Glutamatergic neuron (in vitro differentiated cells): ENCODE measurements at regions not wholly inside any gene's neighbourhood (a gene's known extent, or its start where the extent isn't known, plus 50 kb on each side); places are given as distances from the start of the nearest gene placed in this dataset.

Experiments used
- DNase-seq: peaks from one replicate; pipeline ENCODE4 v3.0.0; 2022
- H3K27ac Mint-ChIP-seq: one replicate; pipeline ENCODE4 v1.8.0; 2020; ENCODE audit warnings: mild to moderate bottlenecking, mixed read lengths, inconsistent platforms; ENCODE audit not compliant: unreplicated experiment
- H3K27me3 Mint-ChIP-seq: one replicate; pipeline ENCODE4 v1.8.0; 2020; ENCODE audit warnings: mild to moderate bottlenecking, moderate library complexity, mixed read lengths, inconsistent platforms; ENCODE audit not compliant: unreplicated experiment
- H3K36me3 Mint-ChIP-seq: one replicate; pipeline ENCODE4 v1.8.0; 2020; ENCODE audit warnings: mild to moderate bottlenecking, mixed read lengths, inconsistent platforms; ENCODE audit not compliant: unreplicated experiment
- H3K4me1 Mint-ChIP-seq: one replicate; pipeline ENCODE4 v1.8.0; 2020; ENCODE audit warnings: mild to moderate bottlenecking, low read depth, mixed read lengths, inconsistent platforms; ENCODE audit not compliant: unreplicated experiment
- H3K4me3 Mint-ChIP-seq: one replicate; pipeline ENCODE4 v1.8.0; 2020; ENCODE audit warnings: mild to moderate bottlenecking, mixed read lengths, inconsistent platforms; ENCODE audit not compliant: unreplicated experiment
- H3K9me3 Mint-ChIP-seq: one replicate; pipeline ENCODE4 v1.8.0; 2020; ENCODE audit warnings: mild to moderate bottlenecking, moderate library complexity, mixed read lengths, inconsistent platforms; ENCODE audit not compliant: unreplicated experiment
- TF ChIP-seq, protein P1 (sequence below): fragments of 200-600 bp; sonication (generic); IDR thresholded peaks from one replicate; pipeline ENCODE4 v1.5.0; 2021; ENCODE audit not compliant: partially characterized antibody, unreplicated experiment

DNA sequence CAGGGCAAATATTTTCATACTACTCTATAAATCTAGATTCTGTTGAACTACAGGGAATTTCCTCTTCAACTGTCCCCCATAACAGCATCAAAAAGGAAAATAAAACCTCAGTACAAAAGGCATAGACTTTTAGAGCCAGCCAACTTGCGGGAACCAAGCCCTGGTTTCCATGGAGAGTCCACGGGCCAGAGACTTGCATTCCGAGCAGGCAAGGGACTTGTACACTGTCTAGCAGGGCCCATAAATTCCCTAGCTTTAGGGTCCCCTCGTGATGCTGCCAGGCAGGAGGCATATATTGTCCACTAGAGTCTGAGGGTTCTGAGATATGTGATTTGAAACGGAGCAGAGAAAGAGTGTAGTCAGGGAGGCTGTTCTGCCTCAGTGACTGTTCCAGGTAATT is 153.1 kb upstream of the SLC14A2 start:
- H3K9me3 Mint-ChIP-seq = peaks cover 7% of the 10 kb centered on the region
- H3K27me3 Mint-ChIP-seq = peaks cover 8% of the 10 kb centered on the region
- no peak for DNase-seq
- H3K27ac Mint-ChIP-seq = no peak overlapping the region
- no peaks in the 10 kb centered on the region for H3K36me3 Mint-ChIP-seq
- no peak overlapping the region for H3K4me3 Mint-ChIP-seq
- TF ChIP-seq, protein P1, sequence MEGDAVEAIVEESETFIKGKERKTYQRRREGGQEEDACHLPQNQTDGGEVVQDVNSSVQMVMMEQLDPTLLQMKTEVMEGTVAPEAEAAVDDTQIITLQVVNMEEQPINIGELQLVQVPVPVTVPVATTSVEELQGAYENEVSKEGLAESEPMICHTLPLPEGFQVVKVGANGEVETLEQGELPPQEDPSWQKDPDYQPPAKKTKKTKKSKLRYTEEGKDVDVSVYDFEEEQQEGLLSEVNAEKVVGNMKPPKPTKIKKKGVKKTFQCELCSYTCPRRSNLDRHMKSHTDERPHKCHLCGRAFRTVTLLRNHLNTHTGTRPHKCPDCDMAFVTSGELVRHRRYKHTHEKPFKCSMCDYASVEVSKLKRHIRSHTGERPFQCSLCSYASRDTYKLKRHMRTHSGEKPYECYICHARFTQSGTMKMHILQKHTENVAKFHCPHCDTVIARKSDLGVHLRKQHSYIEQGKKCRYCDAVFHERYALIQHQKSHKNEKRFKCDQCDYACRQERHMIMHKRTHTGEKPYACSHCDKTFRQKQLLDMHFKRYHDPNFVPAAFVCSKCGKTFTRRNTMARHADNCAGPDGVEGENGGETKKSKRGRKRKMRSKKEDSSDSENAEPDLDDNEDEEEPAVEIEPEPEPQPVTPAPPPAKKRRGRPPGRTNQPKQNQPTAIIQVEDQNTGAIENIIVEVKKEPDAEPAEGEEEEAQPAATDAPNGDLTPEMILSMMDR = no peak
- peaks cover 9% of the 10 kb centered on the region for H3K4me1 Mint-ChIP-seq

DNA sequence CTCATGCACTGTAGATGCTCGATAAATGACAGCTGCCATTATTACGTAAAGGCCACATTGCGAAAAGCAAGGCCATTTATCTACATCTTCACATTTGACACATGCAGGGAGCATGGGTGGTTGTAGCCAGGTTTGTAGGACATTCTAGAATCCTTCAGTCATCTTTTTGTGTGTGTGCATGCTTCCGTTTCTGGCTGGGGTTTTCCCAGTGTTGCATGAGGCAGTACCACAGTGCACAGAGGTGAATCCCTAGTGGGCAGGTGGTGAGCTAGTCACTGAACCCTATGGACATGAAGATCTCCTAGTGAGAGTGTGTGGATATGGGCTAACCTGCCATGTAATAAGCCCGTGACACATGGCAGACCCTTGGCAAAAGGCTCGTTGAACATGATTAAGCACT is 151.8 kb upstream of the SLC14A2 start:
- no peak for DNase-seq
- TF ChIP-seq, protein P1 = no peak
- Mint-ChIP-seq H3K4me1 (no peaks in the 10 kb centered on the region), H3K36me3 (no peaks in the 10 kb centered on the region), H3K27me3 (peaks cover 8% of the 10 kb centered on the region), H3K4me3 (no peak overlapping the region), H3K27ac (no peak overlapping the region), H3K9me3 (peaks cover 7% of the 10 kb centered on the region)

DNA sequence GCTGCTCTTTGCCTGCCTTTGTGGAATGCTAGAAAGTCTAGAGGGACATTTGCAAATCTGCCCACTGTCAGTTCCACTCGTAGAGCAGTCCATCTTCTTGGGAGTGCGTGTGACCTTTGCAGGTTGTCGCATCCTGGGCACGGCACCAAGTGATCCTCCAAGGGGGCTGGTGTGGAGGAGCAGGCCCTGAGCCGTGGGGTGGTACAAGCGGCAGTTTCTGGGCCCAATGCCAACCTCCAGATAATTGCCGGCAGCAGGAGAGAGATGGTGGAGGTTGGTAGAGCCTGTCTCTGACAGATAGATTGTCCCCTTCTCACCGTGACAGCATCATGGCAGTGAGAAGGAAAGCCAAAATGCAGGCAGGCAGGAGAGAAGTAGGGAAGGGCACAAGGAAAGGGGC is 150.7 kb upstream of the SLC14A2 start:
- TF ChIP-seq, protein P1 = no peak
- peaks cover 4% of the 10 kb centered on the region for H3K27me3 Mint-ChIP-seq
- no peaks in the 10 kb centered on the region for H3K4me1 Mint-ChIP-seq
- no peaks in the 10 kb centered on the region for H3K36me3 Mint-ChIP-seq
- no peak overlapping the region for H3K4me3 Mint-ChIP-seq
- no peak overlapping the region for H3K27ac Mint-ChIP-seq
- H3K9me3 Mint-ChIP-seq = peaks cover 7% of the 10 kb centered on the region
- no peak for DNase-seq

DNA sequence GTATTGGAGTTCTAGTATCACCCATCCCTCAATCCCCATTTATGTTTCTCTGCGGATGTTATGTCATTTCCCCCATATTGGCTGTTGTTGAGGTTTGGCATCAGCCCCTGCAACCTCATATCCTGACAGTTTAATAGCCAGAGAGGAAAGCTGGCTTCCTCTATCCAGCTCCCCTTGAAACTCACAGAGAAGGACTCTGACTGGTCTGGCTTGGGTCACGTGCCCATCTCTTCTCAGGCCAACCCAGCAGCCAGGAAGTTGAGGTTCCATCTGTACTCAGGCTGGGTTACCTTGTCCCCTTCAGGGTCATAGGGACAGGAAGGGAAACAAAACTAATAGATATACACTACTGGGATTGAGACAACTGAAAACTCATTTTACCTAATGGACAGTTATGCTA is 148.0 kb upstream of the SLC14A2 start:
- TF ChIP-seq, protein P1 = no peak
- peaks cover 6% of the 10 kb centered on the region for H3K9me3 Mint-ChIP-seq
- H3K4me1 Mint-ChIP-seq = no peaks in the 10 kb centered on the region
- no peak overlapping the region for H3K27ac Mint-ChIP-seq
- DNase-seq = no peak
- no peaks in the 10 kb centered on the region for H3K36me3 Mint-ChIP-seq
- no peak overlapping the region for H3K4me3 Mint-ChIP-seq
- H3K27me3 Mint-ChIP-seq = peaks cover 2% of the 10 kb centered on the region

DNA sequence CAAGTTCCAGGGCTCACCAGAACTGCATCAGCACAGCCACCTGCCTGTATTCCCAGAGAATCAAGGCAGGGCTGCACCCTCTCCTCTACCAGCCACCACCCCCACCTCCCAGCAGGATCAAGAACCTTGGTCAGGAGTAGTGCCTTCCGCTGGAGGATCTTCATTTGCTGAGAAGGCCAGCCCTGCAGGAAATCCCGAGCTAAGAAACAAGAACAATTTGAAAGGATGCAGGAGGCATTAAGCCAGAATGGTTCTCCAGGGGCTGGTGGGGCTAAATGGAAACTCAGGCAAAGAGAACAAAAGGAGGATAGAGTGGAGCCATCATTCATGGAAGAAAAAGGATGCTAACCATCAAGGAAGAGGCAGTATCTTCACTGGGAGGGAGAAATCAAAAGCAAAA is 147.3 kb upstream of the SLC14A2 start:
- no peak overlapping the region for H3K4me3 Mint-ChIP-seq
- TF ChIP-seq, protein P1 = no peak
- H3K27me3 Mint-ChIP-seq = peaks cover 2% of the 10 kb centered on the region
- no peak for DNase-seq
- H3K4me1 Mint-ChIP-seq = no peaks in the 10 kb centered on the region
- no peaks in the 10 kb centered on the region for H3K36me3 Mint-ChIP-seq
- H3K27ac Mint-ChIP-seq = no peak overlapping the region
- peaks cover 6% of the 10 kb centered on the region for H3K9me3 Mint-ChIP-seq
